HL-60 (cell line): ENCODE measurements at regions not wholly inside any gene's neighbourhood (a gene's known extent, or its start where the extent isn't known, plus 50 kb on each side); places are given as distances from the start of the nearest gene placed in this dataset.

ENCODE experiments used
- DNase-seq, 2 experiments: peaks; one replicate each; pipeline ENCODE4 v3.0.0-alpha.2; 2010 to 2020; ENCODE audit warnings: low read depth in 1 of 2, low spot score in 1 of 2
- H3K27ac ChIP-seq: fragments of 250-450 bp; sonication (Bioruptor Pico); replicated peaks from 2 replicates; pipeline ENCODE4 v1.5.1; 2020; ENCODE audit warnings: mild to moderate bottlenecking, moderate library complexity
- H3K27me3 ChIP-seq: fragments of 250-450 bp; sonication (Bioruptor Pico); 2 replicates; pipeline ENCODE4 v1.5.1; 2021; ENCODE audit warnings: mild to moderate bottlenecking, moderate library complexity; ENCODE audit not compliant: insufficient read depth, poor library complexity, severe bottlenecking
- H3K4me3 ChIP-seq: replicated peaks from 2 replicates; pipeline ENCODE4 v1.5.1; 2011; ENCODE audit warnings: mild to moderate bottlenecking, control low read depth, low read length; ENCODE audit not compliant: insufficient read depth
- CTCF ChIP-seq: IDR thresholded peaks from one replicate; pipeline ENCODE4 v1.5.1; 2011; ENCODE audit warnings: low read length, control low read depth, inconsistent platforms; ENCODE audit not compliant: insufficient read depth
- GABPA ChIP-seq: IDR thresholded peaks from 2 replicates; pipeline ENCODE4 v1.6.1; 2012; ENCODE audit warnings: low read depth
- POLR2AphosphoS5 ChIP-seq: IDR thresholded peaks from 2 replicates; pipeline ENCODE4 v1.6.1; 2012; ENCODE audit warnings: low read depth
- REST ChIP-seq: IDR thresholded peaks from 2 replicates; pipeline ENCODE4 v1.6.1; 2012; ENCODE audit warnings: low read depth; ENCODE audit not compliant: insufficient replicate concordance
- SPI1 ChIP-seq: IDR thresholded peaks from 2 replicates; pipeline ENCODE4 v1.6.1; 2012; ENCODE audit warnings: low read depth, mild to moderate bottlenecking, borderline replicate concordance

GRCh38 chr4:185925910-185926360 lies 113.9 kb upstream of the SORBS2 start:
- DNase-seq, result no peak

GRCh38 chr4:185931375-185931774 lies 119.4 kb upstream of the SORBS2 start:
- DNase-seq, result no peak
- Histone ChIP-seq H3K27me3 (no peaks in the 10 kb centered on the region), H3K4me3 (no peak overlapping the region), H3K27ac (no peak overlapping the region)
- TF ChIP-seq REST (no peak), GABPA (no peak), SPI1 (no peak), POLR2AphosphoS5 (no peak), CTCF (no peak)

More at GRCh38 chr4:185925910-185926360, 113.9 kb upstream of the SORBS2 start:
- Histone ChIP-seq H3K4me3 (no peak overlapping the region), H3K27me3 (peaks cover 2% of the 10 kb centered on the region), H3K27ac (no peak overlapping the region)
- TF ChIP-seq CTCF, result no peak
- no peak for TF ChIP-seq GABPA

DNA sequence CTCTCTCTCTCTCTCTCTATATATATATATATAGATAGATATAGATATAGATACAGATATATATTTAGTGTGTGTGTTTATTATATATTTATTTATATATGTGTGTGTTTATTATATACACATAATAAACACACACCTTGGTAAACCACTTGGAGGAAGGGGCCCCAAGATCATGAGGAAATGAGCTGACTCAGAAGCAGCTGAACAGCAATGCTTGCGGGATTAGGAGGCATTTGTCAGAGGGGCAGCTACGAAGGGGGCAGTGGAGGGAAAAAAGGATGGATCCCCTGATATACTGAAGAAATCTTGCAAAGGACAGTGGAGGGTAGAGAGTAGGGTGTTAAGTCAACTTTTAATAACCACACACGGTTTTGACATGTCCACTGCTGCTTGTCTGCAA lies 120.0 kb upstream of the SORBS2 start:
- TF ChIP-seq CTCF (no peak), POLR2AphosphoS5 (no peak), SPI1 (no peak), REST (no peak), GABPA (no peak)
- no peaks in the 10 kb centered on the region for H3K27me3 ChIP-seq
- DNase-seq, result no peak

GRCh38 chr4:185932491-185932890 lies 120.5 kb upstream of the SORBS2 start:
- TF ChIP-seq CTCF (no peak), REST (no peak), POLR2AphosphoS5 (no peak)
- no peak overlapping the region for H3K27ac ChIP-seq
- DNase-seq, result no peak
- H3K27me3 ChIP-seq, result no peaks in the 10 kb centered on the region
- no peak overlapping the region for H3K4me3 ChIP-seq

More for the DNA sequence above, 120.0 kb upstream of the SORBS2 start:
- H3K4me3 ChIP-seq, result no peak overlapping the region
- no peak overlapping the region for H3K27ac ChIP-seq
